ENCODE measurements at regions not wholly inside any gene's neighbourhood (a gene's known extent, or its start where the extent isn't known, plus 50 kb on each side); places are given as distances from the start of the nearest gene placed in this dataset.

- TF ChIP-seq AEBP2 (tag by site-specific recombination; IDR thresholded peaks at IDR 0.05; ENCODE audit: borderline replicate concordance) (no peak), ZNF596 (tag by site-specific recombination; IDR thresholded peaks at IDR 0.05) (no peak), ZNF280D (tag by site-specific recombination; IDR thresholded peaks at IDR 0.05) (no peak), ZNF138 (tag by site-specific recombination; IDR thresholded peaks at IDR 0.05; ENCODE audit: borderline replicate concordance) (no peak), ZSCAN30 (tag by site-specific recombination; IDR thresholded peaks at IDR 0.05) (no peak), ZNF292 (tag by site-specific recombination; IDR thresholded peaks at IDR 0.05; ENCODE audit: borderline replicate concordance, low read depth) (no peak), YY1 (tag by site-specific recombination; IDR thresholded peaks at IDR 0.05) (no peak)
- TF ChIP-seq, protein P1, sequence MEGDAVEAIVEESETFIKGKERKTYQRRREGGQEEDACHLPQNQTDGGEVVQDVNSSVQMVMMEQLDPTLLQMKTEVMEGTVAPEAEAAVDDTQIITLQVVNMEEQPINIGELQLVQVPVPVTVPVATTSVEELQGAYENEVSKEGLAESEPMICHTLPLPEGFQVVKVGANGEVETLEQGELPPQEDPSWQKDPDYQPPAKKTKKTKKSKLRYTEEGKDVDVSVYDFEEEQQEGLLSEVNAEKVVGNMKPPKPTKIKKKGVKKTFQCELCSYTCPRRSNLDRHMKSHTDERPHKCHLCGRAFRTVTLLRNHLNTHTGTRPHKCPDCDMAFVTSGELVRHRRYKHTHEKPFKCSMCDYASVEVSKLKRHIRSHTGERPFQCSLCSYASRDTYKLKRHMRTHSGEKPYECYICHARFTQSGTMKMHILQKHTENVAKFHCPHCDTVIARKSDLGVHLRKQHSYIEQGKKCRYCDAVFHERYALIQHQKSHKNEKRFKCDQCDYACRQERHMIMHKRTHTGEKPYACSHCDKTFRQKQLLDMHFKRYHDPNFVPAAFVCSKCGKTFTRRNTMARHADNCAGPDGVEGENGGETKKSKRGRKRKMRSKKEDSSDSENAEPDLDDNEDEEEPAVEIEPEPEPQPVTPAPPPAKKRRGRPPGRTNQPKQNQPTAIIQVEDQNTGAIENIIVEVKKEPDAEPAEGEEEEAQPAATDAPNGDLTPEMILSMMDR (tag by site-specific recombination; IDR thresholded peaks at IDR 0.05) = no peak
- TF ChIP-seq, protein P2, sequence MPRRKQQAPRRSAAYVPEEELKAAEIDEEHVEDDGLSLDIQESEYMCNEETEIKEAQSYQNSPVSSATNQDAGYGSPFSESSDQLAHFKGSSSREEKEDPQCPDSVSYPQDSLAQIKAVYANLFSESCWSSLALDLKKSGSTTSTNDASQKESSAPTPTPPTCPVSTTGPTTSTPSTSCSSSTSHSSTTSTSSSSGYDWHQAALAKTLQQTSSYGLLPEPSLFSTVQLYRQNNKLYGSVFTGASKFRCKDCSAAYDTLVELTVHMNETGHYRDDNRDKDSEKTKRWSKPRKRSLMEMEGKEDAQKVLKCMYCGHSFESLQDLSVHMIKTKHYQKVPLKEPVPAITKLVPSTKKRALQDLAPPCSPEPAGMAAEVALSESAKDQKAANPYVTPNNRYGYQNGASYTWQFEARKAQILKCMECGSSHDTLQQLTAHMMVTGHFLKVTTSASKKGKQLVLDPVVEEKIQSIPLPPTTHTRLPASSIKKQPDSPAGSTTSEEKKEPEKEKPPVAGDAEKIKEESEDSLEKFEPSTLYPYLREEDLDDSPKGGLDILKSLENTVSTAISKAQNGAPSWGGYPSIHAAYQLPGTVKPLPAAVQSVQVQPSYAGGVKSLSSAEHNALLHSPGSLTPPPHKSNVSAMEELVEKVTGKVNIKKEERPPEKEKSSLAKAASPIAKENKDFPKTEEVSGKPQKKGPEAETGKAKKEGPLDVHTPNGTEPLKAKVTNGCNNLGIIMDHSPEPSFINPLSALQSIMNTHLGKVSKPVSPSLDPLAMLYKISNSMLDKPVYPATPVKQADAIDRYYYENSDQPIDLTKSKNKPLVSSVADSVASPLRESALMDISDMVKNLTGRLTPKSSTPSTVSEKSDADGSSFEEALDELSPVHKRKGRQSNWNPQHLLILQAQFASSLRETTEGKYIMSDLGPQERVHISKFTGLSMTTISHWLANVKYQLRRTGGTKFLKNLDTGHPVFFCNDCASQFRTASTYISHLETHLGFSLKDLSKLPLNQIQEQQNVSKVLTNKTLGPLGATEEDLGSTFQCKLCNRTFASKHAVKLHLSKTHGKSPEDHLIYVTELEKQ (tag by site-specific recombination; IDR thresholded peaks at IDR 0.05; ENCODE audit: borderline replicate concordance) = no peak
- TF ChIP-seq, protein P3, sequence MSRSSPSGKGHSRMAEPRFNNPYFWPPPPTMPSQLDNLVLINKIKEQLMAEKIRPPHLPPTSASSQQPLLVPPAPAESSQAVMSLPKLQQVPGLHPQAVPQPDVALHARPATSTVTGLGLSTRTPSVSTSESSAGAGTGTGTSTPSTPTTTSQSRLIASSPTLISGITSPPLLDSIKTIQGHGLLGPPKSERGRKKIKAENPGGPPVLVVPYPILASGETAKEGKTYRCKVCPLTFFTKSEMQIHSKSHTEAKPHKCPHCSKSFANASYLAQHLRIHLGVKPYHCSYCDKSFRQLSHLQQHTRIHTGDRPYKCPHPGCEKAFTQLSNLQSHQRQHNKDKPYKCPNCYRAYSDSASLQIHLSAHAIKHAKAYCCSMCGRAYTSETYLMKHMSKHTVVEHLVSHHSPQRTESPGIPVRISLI (tag by site-specific recombination; IDR thresholded peaks at IDR 0.05) = no peak
- TF ChIP-seq, protein P4, sequence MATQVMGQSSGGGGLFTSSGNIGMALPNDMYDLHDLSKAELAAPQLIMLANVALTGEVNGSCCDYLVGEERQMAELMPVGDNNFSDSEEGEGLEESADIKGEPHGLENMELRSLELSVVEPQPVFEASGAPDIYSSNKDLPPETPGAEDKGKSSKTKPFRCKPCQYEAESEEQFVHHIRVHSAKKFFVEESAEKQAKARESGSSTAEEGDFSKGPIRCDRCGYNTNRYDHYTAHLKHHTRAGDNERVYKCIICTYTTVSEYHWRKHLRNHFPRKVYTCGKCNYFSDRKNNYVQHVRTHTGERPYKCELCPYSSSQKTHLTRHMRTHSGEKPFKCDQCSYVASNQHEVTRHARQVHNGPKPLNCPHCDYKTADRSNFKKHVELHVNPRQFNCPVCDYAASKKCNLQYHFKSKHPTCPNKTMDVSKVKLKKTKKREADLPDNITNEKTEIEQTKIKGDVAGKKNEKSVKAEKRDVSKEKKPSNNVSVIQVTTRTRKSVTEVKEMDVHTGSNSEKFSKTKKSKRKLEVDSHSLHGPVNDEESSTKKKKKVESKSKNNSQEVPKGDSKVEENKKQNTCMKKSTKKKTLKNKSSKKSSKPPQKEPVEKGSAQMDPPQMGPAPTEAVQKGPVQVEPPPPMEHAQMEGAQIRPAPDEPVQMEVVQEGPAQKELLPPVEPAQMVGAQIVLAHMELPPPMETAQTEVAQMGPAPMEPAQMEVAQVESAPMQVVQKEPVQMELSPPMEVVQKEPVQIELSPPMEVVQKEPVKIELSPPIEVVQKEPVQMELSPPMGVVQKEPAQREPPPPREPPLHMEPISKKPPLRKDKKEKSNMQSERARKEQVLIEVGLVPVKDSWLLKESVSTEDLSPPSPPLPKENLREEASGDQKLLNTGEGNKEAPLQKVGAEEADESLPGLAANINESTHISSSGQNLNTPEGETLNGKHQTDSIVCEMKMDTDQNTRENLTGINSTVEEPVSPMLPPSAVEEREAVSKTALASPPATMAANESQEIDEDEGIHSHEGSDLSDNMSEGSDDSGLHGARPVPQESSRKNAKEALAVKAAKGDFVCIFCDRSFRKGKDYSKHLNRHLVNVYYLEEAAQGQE (tag by site-specific recombination; IDR thresholded peaks at IDR 0.05) = no peak
These were observed 191.3 kb upstream of the CRY1 start for GRCh38 chr12:107284692-107285091.
